HG03575 (cell line): ENCODE measurements at regions not wholly inside any gene's neighbourhood (a gene's known extent, or its start where the extent isn't known, plus 50 kb on each side); places are given as distances from the start of the nearest gene placed in this dataset.
"Not testable (repeated sequence)": the region's sequence is repeated elsewhere in the genome, so short reads cannot be mapped to it uniquely, and the experiment has no call there.

Experiments
- ATAC-seq: cut with Tn5 transposase; IDR thresholded peaks from one replicate; pipeline ENCODE4 v1.9.1; 2021; ENCODE audit not compliant: unreplicated experiment, insufficient number of reproducible peaks, low FRiP score; ENCODE audit errors: extremely low read depth

DNA sequence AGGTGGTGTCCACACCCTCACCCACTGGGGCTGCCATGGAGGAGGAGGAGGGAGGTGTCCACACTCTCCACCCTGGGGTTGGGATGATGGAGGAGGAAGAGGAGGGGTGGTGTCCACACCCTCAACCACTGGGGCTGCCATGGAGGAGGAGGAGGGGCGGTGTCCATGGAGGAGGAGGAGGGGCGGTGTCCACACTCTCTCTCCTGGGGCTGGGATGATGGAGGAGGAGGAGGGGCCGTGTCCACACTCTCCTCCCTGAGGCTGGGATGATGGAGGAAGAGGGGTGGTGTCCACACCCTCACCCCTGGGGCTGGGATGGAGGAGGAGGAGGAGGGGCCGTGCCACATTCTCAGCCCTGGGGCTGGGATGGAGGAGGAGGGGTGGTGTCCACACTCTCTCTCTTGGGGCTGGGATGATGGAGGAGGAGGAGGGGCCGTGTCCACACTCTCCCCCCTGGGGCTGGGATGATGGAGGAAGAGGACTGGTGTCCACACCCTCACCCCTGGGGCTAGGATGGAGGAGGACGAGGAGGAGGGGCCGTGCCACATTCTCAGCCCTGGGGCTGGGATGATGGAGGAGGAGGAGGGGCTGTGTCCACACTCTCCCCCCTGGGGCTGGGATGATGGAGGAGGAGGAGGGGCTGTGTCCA is 231.7 kb downstream of the CRLF2 start:
- no peak for ATAC-seq

- ATAC-seq: not testable (repeated sequence)
Measured at GRCh38 chrX:979127-979526, 233.3 kb downstream of the CRLF2 start.

GRCh38 chrX:973010-973632 is 239.3 kb downstream of the CRLF2 start:
- no peak for ATAC-seq

- no peak for ATAC-seq
Measured at GRCh38 chrX:968148-968965, 244.1 kb downstream of the CRLF2 start.

- no peak for ATAC-seq
Measured at GRCh38 chrX:966396-967070, 245.9 kb downstream of the CRLF2 start.

- ATAC-seq: no peak
Measured at GRCh38 chrX:964831-965416, 247.5 kb downstream of the CRLF2 start.

DNA sequence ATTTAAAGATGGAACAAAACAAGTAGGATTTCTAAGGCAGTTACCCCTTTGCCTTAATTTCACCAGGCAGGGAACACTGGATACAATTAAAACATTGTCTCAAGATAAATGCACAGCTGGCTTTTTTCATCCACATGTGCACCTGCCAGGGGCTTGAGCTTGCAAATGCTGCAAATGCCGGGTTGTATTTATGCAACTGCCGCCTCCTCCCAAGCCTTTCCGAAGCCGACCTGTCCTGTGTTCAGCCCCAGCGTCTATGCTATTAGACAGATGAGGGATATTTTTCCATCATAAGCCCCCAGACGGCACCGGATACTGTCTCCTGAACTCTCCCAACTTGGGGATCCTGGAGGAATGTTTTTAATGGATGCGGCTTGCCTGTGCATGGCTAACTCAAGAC is 251.6 kb downstream of the CRLF2 start:
- ATAC-seq: no peak

GRCh38 chrX:959595-959994 is 252.9 kb downstream of the CRLF2 start:
- ATAC-seq: no peak

DNA sequence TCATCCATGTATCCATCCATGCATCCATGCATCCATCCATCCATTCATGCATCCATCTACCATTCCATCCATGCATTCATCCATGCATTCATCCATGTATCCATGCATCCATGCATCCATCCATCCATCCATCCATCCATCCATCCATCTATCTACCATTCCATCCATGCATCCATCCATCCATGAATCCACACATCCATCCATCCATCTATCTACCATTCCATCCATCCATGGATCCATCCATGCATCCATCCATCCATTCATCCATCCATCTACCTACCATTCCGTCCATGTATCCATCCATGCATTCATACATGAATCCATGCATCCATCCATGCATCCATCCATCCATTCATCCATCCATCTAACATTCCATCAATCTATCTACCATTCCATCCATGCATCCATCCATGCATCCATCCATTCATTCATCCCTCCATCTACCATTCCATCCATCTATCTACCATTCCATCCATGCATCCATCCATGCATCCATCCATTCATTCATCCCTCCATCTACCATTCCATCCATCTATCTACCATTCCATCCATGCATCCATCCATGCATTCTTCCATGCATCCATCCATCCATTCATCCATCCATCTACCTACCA is 257.2 kb downstream of the CRLF2 start:
- ATAC-seq: not testable (repeated sequence)

DNA sequence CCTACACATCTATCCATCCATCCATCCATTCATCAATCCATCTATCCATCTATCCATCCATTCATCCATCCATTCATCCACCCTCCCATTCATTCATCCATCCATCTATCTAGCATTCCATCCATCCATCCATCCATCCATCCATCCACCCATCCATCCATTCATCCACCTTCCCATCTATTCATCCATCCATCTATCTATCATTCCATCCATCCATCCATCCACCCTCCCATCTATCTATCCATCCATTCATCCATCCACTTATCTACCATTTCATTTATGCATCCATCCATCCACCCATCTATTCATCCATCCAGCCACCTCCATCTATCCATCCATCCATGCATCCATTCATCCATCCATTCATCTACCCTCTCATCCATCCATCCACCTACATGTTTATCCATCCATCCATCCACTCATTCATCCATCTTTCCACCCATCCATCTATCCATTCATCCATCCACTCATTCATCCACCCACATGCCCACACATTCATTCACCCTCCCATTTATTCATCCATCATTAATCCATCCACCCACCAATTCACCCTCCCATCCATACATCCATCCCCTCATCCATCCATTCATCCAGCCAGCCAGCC is 258.5 kb downstream of the CRLF2 start:
- no peak for ATAC-seq

DNA sequence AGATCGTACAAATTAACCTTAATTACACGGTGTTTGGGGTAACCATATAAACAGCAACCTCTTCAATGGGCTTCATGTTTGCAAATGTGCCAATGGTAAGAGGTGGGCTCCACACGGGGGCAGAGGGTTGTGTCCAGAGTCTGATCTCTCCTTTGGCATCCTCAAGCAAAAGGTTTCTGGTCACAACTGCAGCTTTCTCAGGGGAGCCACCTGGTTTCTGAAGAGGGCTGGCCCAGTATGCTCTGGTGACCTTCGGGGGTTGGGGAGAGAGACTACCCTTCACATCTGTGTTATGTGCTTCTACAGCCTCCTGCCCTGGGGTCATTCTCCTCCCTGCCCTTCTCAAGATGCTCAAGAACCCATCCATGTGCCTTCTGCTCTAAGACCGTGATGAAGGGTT is 259.6 kb downstream of the CRLF2 start:
- ATAC-seq: no peak

GRCh38 chrX:947262-947661 is 265.2 kb downstream of the CRLF2 start:
- ATAC-seq: not testable (repeated sequence)

- ATAC-seq: no peak
Measured at GRCh38 chrX:943035-943434, 269.4 kb downstream of the CRLF2 start.

GRCh38 chrX:940691-941090 is 271.8 kb downstream of the CRLF2 start:
- no peak for ATAC-seq

DNA sequence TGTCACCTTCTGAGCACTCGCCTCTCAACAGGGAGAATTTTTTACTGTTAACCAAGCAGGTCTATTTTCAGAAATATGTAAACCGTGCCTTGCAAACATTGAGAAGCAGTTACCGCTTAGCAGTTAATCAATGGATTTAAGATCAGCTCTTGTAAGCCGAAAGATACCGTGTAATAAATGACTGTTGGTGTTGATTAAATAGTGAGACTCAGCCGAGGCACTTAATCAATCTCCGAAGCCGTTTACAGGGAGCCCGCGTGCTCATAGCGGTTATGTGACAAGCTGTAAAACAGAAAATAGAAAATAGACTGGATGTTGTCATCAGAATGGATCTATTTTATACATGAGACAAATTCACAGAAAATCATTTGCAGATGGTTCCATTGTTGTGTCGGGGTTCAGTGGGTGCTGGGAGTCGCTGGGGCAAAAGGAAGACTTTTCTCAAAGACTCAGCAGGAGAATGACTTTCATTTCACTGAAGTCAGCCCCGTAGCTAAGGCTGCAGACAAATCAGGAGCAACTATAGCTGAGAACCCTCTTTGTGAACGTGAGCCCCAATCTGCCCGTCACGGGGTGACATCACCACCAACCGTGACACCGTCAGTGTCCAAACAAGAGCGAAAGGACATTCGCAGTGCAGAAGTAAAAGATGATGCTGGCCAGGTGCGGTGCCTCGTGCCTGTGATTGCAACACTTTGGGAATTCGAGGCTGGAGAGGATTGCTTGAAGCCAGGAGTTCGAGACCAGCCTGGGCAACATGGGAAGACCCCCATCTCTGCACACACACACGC is 275.3 kb downstream of the CRLF2 start:
- no peak for ATAC-seq

- ATAC-seq: no peak
Measured at GRCh38 chrX:933611-934010, 278.8 kb downstream of the CRLF2 start.

DNA sequence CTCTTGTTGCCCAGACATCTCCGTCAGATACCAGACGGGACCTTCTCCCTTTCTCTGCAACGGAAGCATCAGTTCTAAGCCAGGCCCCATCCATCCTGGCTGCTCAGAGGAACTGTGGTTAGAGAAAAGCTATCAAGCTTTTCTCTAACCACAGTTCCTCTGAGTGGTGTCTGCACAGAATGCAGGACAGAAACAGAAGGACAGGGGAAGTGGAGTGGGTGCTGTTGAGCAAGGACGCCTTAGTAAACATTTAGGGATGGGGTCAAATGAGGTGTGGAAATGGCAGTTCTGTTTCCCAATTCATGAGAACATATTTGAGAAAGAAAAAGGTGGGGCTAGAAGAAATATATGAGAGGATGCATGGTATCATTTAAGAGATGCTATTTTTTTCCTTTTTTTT is 283.8 kb downstream of the CRLF2 start:
- no peak for ATAC-seq

GRCh38 chrX:926991-927390 is 285.5 kb downstream of the CRLF2 start:
- ATAC-seq: no peak
